ENCODE measurements at regions not wholly inside any gene's neighbourhood (a gene's known extent, or its start where the extent isn't known, plus 50 kb on each side); places are given as distances from the start of the nearest gene placed in this dataset.

DNA sequence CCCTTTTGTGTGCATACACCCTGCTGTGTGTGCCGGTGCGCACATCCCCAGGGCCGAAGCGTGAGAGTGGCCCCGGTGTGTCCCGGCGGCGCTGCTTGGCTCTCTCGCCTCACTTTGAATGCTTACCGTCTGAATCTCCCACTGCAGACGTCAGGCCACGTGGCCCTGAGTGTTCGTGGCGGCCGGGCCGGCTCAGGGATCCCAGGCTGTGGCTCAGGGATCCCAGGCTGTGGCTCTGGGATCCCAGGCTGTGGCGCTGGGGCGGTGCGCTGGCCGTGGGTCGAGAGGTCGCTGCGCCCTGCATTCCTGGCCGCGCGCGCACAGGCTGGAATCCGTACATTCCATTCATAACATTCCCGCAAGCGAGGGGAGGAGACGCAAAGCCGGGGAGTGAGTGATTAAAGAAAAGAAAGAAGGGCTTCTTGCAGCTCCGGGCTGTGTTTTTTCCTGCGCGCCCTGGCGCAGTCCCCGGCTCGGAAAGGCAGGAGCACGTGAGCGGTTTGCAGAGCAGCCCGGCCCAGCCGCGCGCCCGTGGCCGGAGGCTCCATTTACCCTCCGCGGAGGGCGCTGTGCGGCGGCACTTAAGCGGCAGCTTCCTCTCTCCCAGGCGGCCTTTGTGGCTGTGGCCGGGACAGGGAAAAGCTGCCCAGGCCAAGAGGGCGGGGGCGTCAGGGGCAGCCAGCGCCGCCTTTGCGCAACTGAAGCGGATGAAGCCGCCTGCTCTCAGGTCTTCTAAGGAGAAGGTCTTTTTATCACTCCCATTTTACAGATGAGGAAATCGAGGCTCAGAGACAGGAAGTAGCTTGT lies 87.0 kb upstream of the ALDH1L1 start:
- DNase-seq (ENCODE audit: extremely low read depth, low read depth): peak; percentile 83

DNA sequence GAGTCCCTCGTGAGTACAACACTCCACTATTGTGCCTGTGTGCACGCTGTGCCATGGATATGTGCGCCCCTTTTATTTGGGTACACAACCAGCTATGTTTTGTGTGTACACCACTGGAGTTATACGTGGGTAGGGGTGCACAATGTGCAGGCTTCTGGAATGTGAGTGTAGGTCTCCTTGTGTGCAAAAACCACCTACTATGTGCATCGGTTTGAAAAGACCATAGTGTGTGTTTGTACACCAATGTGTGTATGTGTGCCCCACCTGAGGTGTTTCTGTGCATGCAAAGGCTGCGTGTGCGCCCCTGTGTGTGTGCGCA lies 86.4 kb upstream of the ALDH1L1 start:
- DNase-seq (ENCODE audit: extremely low read depth, low read depth): no peak

DNA sequence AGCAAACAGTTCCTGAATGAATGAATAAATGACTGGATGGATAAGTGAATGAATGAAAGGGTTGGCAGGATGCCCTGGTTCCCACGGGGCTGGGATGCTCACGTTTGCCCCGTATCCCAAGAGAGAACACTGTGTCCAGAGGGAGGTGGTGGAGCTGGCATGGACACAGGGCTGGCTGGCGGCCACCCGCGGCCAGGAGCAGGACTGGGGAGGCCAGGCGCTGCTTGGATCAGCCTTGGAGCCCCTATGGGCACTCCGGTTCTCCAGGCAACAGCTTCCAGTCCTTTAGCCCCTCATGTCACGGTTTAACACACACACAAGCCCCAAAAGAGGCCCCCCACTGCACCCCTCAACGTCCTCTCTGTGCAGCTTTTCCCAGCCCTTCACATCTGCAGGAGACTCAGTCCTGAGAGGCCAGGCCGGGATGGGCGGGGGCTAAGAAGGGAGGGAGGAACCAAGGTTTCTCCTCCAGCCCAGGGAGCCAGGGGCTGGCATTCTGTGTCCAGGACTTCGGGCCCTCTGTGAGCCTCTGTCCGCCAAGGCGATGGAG lies 86.0 kb upstream of the ALDH1L1 start:
- DNase-seq (ENCODE audit: extremely low read depth, low read depth): no peak

DNA sequence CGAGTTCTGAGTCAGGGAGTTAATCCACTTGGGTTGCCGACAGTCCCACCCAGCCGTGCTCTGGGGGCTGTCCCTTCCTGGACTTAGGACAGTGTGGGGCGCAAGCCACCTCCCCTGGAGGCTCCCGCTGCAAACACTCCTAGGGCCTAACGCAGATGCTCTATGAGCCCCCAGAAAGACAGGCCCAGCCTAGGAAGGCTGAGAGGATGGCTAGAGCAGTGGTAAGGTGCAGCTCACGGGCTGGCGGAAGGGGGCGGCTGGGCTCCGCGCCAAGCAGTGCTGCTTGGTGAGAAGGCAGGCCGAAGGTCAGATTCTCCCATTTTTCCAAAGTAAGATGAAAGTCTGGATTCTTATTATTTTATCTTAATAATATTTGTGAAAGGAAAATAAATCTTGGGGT lies 84.6 kb upstream of the ALDH1L1 start:
- no peak for DNase-seq (ENCODE audit: extremely low read depth, low read depth)

DNA sequence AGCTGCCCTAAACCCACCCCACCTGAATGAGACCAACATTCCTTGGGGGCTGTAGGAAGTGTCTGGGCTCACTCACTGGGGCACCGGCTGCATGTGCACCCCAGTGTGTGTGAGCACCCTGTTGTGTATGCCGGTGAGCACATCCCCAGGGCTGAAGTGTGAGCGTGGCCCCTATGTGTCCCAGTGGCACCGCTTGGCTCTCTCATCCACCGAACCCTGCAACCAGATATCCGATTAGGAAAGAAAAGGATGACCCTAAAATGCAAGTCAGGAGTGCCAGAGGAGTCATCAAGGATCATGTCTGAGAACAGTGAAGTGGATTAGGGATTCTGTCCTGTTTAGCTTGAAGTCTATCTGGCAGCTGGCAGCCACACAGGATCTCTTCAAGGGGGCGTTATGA lies 84.0 kb upstream of the ALDH1L1 start:
- no peak for DNase-seq (ENCODE audit: extremely low read depth, low read depth)

DNA sequence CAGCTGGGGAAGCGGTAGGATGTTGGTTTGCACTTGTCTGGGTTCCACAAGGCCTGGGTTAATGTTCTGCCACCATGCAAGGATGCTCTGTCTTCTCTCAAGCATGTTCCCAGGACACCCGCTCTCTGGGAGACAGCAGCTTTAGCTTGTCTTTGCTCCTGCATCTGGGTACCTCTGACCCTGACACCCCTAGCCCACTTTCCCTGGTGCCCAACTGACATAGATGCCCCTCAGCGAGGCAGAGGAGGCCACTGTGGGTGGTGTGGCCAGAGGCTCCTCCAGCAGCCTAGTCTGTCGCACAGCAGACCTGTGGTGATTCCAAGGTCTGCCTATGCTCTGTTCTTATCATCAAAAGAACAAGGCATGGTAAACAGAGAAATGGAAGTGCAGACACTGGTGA lies 83.6 kb upstream of the ALDH1L1 start:
- no peak for DNase-seq (ENCODE audit: extremely low read depth, low read depth)

DNA sequence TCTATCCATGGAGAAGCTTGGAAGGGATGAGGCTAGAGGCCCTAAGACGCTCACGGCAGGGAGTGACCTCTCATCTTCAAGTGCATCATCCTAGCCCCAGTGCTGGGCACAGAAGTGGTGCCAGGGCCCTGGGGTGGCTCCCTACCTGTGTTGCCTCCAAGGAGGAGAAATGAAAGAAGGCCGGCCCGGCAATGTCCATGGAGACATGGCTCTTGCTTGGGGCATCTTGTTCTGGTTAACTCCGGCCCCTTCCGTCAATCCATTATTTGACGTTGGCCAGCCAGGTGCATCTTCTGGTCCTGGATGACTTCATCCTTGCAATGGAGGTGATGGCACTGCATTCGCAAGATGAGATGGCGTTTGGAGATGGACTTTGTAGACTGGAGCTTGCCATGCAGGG lies 83.2 kb upstream of the ALDH1L1 start:
- no peak for DNase-seq (ENCODE audit: extremely low read depth, low read depth)

DNA sequence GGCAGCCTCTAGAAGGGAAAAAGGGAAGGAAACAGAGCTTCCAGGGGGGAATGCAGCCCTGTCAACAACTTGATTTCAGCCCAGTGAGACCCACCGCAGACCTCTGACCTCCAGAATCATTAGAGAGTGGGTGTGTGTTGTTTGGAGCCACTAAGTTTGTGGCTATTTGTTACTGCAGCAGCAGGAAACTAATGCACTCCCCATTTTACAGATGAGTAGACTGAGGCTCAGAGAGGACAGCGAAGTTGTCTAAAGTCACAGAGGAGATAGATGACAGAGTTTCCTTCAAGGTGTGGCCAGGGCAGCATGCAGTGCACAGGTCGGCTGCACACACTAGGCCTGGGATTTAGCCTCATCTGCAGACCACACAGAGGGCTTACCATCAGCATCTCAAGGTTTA lies 81.8 kb upstream of the ALDH1L1 start:
- no peak for DNase-seq (ENCODE audit: extremely low read depth, low read depth)

DNA sequence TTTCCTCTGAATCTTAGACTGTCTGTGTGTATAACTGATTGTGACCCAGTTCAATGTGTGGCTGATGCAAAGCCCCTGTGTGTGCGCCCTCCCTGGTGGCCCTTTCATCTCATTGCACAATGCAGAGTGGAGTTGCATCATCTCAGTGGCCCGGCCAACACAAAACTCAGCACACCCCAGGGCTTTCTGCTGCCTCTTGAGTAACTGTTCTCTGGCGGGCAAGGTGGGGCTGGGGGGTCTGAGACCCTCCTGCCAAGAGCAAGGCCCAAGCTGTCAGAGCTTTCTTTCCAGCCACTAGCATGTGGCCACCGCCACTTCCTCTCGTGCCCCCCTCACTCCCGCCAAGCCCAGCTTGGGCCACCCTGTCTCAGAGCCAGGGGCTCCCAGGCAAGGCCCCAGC lies 80.7 kb upstream of the ALDH1L1 start:
- DNase-seq (ENCODE audit: extremely low read depth, low read depth): peak; percentile 79

DNA sequence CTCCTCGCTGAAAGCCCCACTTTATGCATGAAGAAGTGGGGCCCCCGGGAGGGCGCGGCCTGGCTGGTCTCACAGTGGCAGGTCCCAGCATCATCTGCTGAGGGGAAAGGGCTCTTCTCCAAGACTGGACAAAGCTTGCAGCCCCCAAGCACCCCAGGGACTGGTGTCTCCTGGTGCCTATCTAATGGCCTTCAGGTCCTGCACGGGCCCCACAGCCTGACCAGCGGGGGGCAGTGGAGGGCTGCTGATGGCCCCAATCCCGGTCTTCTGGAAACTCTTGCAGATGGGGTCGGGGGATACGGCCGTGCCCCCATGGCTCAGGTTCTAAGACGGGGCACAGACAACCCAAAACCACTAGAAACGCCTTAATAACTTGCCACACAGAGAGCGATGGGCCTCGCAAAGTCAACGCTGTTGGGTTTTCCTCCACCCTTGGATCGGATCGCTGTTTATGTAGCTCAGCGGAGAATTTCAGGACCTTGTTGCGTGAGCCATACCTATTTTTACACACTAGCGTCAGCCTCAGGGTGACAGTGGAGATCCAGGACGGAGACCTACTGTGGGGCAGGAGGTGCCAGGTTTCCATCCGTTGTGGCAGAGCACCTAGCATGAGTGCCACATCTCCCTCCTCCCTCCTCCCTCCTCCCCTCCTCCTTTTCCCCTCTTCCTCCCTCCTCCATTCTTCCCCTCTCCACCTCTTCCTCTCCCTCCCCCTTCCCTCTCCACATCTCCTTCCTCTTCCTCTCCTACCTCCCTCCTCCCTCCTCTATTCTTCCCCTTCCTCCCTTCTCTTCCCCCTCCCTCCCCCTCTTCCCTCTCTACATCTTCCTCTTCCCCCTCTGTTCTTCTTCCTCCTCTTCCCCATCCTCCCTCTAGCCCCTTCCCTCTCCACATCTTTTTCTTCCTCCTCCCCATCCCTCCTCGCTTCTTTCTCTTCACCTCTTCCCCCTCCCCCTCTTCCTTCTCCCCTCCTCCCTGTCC lies 79.3 kb upstream of the ALDH1L1 start:
- DNase-seq (ENCODE audit: extremely low read depth, low read depth): peak; percentile 68

DNA sequence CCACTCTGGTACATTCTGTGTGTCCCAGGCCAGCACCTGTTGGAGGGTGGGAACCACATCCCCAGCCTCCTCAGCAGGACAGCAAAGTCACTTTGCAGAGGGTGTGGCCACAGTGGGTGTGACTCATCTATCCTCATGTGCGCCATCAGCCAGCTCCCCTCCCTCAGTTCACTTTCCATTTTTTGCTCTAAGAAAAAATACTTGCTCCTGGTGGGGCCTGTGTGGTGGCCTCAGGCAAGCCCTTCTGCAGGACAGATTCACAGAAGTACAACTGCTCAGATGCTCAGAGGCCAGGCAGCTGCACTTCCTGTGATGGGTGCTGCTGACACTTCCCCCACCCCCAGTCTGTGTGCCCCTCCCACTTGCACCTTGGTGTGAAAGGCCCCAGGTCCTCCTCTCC lies 78.3 kb upstream of the ALDH1L1 start:
- DNase-seq (ENCODE audit: extremely low read depth, low read depth): peak; percentile 80

DNA sequence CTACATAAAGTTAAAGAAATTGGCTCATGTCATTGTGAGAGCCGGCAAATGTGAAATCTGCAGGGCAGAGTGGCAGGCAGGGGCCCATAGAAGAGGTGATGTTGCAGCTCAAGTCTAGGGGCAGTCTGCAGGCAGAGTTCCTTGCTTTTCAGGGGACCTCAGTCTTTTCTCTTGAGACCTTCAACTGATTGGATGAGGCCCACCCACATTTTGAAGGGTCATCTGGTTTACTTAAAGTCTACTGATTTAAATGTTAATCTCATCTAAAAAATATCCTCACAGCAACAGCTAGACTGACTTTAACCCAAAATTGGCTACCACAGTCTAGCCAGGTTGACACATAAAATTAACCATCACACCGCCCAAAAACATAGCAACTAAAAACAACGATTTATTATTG lies 77.6 kb upstream of the ALDH1L1 start:
- no peak for DNase-seq (ENCODE audit: extremely low read depth, low read depth)

DNA sequence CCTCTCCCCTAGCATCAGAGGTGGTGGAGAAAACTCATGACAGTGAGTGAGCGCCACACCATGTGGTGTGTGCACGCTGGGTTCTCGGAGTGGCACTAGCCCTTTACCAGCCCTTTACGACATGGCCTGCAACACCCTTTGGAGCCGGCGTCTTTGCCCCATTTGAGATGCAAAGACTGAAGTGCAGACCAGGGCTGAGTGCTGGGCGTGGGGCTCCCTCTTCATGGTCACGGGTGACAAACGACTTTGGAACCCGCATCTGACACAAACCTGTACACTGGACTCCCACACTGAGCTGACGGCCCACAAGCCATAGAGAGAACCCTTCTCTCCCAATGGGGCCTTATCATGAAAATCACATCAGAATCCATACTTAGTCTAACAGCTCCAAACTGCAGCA lies 76.8 kb upstream of the ALDH1L1 start:
- DNase-seq (ENCODE audit: extremely low read depth, low read depth): no peak

DNA sequence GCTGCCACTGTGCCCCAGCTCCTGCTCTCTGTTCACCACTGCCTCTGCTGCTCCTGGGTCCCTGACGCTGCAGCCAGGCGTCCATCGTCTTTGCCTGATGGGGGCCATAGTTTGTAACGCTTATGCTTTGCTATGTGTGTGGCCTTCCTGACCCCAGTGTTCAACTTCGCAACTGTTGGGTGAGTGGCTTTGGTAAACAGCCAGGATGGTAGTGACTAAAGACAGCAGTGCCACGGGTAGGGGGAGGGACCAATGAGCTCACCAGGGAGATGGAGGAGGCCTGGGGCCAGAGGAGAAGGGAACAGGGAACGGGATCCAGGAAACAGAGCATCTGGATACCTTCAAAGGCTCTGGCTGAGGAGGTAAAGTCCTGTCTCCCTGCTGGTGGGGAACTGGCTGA lies 75.9 kb upstream of the ALDH1L1 start:
- DNase-seq (ENCODE audit: extremely low read depth, low read depth): no peak

DNA sequence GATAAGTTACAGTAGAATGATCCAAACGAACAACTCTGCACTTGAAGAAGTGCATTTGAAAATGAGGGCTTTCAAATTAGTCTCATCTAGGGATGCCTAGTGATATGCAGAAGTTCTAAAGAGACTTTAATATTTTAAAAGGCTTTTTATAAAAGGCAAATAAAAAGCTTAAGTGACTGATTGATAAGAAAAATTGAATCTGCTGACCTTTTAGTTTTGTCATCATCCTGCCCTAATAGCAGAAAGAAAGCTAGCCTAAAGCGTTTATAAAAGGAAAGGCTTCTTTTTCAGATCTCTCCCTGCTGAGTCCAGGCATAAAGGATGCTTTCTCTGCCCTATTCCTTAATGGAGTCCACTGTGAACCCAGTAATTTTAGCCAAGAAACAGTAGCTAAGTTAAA lies 72.7 kb upstream of the ALDH1L1 start:
- DNase-seq (ENCODE audit: extremely low read depth, low read depth): no peak

DNA sequence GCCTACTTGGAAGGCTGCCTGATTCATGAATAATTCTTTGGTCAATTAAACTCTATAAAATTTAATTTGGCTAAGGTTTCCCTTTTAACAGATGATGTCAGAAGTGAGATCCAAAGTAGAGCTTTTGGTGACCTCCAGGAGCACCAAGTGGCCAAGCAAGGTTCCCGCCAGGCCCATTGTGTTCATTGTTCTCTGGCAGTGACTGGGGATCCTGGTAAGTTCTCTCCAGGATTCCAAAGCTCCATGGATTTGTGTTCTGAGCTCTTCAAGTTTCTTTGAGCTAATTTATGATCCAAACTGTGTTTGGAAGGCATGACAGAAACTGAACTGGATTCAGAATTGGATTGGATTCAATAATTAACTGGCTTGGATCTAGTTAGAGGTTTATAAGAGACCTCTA lies 72.0 kb upstream of the ALDH1L1 start:
- no peak for DNase-seq (ENCODE audit: extremely low read depth, low read depth)

DNA sequence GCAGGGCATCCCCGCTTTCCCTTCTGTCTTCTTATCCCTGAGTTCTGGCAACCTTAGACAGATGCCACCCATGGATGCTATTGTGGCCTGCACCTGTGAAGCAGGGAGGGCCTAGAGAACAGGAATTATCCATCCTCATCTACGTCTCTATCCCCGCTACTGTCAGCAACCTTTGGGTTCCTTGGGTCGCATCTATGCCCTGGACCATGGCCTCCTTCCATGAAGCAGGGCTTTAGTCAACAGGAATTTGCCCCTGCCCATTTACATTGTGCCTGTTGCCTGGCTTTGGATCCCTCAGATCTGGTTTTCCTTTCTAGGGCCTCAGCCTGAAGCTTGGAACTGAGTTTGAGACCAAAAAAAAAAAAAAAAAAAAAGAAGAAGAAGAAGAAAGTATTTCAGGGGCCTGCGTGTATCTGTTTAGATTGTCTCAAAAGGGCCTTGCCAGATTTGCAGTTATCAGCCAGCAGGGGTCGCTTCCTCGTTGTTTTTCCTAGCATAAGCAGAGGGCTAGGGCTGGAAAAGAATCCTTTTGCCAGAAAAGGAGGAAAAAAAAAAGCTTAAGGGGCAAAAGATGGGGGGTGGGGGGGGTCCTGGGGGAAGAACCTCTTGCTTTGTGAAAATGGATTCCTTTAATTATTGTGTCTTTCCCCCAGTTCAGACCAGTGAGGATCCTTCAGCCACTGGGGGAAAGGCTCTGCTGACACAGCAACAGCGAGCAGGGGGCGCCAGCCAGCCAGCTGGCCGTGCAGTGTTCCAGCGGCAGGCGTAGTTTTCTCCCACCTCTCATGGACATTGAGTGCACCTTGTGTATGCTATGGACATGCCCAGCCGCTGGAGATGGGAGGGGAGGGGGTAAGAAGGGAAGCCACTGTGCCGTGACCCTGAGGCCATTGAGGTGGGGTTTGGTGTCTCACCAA lies 65.7 kb upstream of the ALDH1L1 start:
- peak; percentile 70 for DNase-seq (ENCODE audit: extremely low read depth, low read depth)

Data from NCI-H460 (cell line).